Activated CD4-positive, CD25-positive, alpha-beta regulatory T cell treated with anti-CD3 and anti-CD28 coated beads, Interleukin-2, amount 50 U/mL, for 72 hours (primary cell): ENCODE measurements at regions not wholly inside any gene's neighbourhood (a gene's known extent, or its start where the extent isn't known, plus 50 kb on each side); places are given as distances from the start of the nearest gene placed in this dataset.

Experiments used
- DNase-seq: peaks from one replicate; pipeline ENCODE4 v3.0.0; 2021

- DNase-seq, result no peak
These were observed 297.1 kb upstream of the NFE2L3 start for GRCh38 chr7:25854608-25855497.

GRCh38 chr7:25855854-25856782, 295.9 kb upstream of the NFE2L3 start:
- no peak for DNase-seq

- DNase-seq, result no peak
These were observed 294.5 kb upstream of the NFE2L3 start for GRCh38 chr7:25857376-25858067.

GRCh38 chr7:25858200-25858524, 293.8 kb upstream of the NFE2L3 start:
- DNase-seq, result no peak

GRCh38 chr7:25858525-25859411, 293.2 kb upstream of the NFE2L3 start:
- no peak for DNase-seq

- no peak for DNase-seq
These were observed 292.4 kb upstream of the NFE2L3 start for GRCh38 chr7:25859412-25860274.

GRCh38 chr7:25860275-25861163, 291.5 kb upstream of the NFE2L3 start:
- no peak for DNase-seq

- no peak for DNase-seq
These were observed 290.9 kb upstream of the NFE2L3 start for GRCh38 chr7:25861164-25861496.

- DNase-seq, result no peak
These were observed 290.3 kb upstream of the NFE2L3 start for GRCh38 chr7:25861601-25862260.

- DNase-seq, result peak; percentile 86
These were observed 289.6 kb upstream of the NFE2L3 start for GRCh38 chr7:25862261-25863004.

- DNase-seq, result no peak
These were observed 288.8 kb upstream of the NFE2L3 start for GRCh38 chr7:25863005-25863728.

- no peak for DNase-seq
These were observed 288.3 kb upstream of the NFE2L3 start for GRCh38 chr7:25863729-25864110.

- no peak for DNase-seq
These were observed 287.5 kb upstream of the NFE2L3 start for GRCh38 chr7:25864511-25864910.

- DNase-seq, result no peak
These were observed 286.9 kb upstream of the NFE2L3 start for GRCh38 chr7:25864943-25865751.

GRCh38 chr7:25868509-25868908, 283.5 kb upstream of the NFE2L3 start:
- DNase-seq, result no peak

- DNase-seq, result no peak
These were observed 281.4 kb upstream of the NFE2L3 start for GRCh38 chr7:25870574-25870973.

- no peak for DNase-seq
These were observed 275.9 kb upstream of the NFE2L3 start for GRCh38 chr7:25876092-25876491.
